ENCODE measurements at regions not wholly inside any gene's neighbourhood (a gene's known extent, or its start where the extent isn't known, plus 50 kb on each side); places are given as distances from the start of the nearest gene placed in this dataset.

- no peak for TF ChIP-seq CTCF (IDR thresholded peaks at IDR 0.05)
- TF ChIP-seq POLR2AphosphoS5 (IDR thresholded peaks at IDR 0.05; ENCODE audit: low read depth, low read length): no peak
- TF ChIP-seq SIN3A (IDR thresholded peaks at IDR 0.05; ENCODE audit: borderline replicate concordance, insufficient read depth, low read depth, low read length): no peak
- no peak for TF ChIP-seq REST (IDR thresholded peaks at IDR 0.05; ENCODE audit: insufficient read depth in 1 of 2, low read depth in 2 of 2, low read length in 1 of 2)
- TF ChIP-seq TCF7L2 (IDR thresholded peaks at IDR 0.05; ENCODE audit: low read depth, low read length): no peak
These were observed 66.2 kb upstream of the PGRMC2 start for GRCh38 chr4:128353791-128354190.
